Vagina (tissue), 2 donors: ENCODE measurements at regions not wholly inside any gene's neighbourhood (a gene's known extent, or its start where the extent isn't known, plus 50 kb on each side); places are given as distances from the start of the nearest gene placed in this dataset.

Experiments used
- POLR2A ChIP-seq, 2 donors: fragments of 450-650 bp; IDR thresholded peaks; one replicate each; pipeline ENCODE4 v1.6.1; 2017; ENCODE audit warnings: antibody characterized with exemption in 2 of 2, mild to moderate bottlenecking in 2 of 2, moderate library complexity in 2 of 2
- TF ChIP-seq, protein P1 (sequence below), 3 experiments: fragments of 450-650 bp in 2 of 3; fragments of 200-600 bp in 1 of 3; sonication (generic) in 1 of 3; IDR thresholded peaks; one replicate each; pipeline ENCODE4 v1.5.1; 2017 to 2019; ENCODE audit warnings: antibody characterized with exemption in 3 of 3, mild to moderate bottlenecking in 2 of 3, moderate library complexity in 2 of 3

DNA sequence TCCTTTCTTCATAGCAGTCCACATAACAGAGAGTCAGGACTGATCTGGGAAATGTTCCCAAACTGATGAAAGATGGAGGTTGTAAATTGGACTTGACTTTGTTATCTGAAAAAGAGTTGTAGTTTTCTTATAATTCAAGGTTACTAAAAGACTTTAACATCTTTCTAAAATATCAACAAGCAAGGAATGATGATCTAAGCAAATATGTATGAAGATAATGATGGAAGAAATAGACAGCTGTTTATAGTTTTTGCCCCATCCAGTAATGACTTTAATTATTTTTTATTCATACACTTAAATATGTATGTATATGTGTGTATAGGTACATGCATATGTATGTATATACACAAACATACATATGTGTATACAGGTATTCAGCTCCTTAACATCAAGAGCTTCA is 411.1 kb upstream of the SPOCK3 start:
- TF ChIP-seq POLR2A (IDR thresholded peaks at IDR 0.05): no peak
- TF ChIP-seq, protein P1, sequence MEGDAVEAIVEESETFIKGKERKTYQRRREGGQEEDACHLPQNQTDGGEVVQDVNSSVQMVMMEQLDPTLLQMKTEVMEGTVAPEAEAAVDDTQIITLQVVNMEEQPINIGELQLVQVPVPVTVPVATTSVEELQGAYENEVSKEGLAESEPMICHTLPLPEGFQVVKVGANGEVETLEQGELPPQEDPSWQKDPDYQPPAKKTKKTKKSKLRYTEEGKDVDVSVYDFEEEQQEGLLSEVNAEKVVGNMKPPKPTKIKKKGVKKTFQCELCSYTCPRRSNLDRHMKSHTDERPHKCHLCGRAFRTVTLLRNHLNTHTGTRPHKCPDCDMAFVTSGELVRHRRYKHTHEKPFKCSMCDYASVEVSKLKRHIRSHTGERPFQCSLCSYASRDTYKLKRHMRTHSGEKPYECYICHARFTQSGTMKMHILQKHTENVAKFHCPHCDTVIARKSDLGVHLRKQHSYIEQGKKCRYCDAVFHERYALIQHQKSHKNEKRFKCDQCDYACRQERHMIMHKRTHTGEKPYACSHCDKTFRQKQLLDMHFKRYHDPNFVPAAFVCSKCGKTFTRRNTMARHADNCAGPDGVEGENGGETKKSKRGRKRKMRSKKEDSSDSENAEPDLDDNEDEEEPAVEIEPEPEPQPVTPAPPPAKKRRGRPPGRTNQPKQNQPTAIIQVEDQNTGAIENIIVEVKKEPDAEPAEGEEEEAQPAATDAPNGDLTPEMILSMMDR (IDR thresholded peaks at IDR 0.05): no peak
